LHCN-M2 (cell line): ENCODE measurements at regions not wholly inside any gene's neighbourhood (a gene's known extent, or its start where the extent isn't known, plus 50 kb on each side); places are given as distances from the start of the nearest gene placed in this dataset.

Experiments
- DNase-seq: peaks from one replicate; pipeline ENCODE4 v3.0.0-alpha.2; 2012; ENCODE audit warnings: low read depth

DNA sequence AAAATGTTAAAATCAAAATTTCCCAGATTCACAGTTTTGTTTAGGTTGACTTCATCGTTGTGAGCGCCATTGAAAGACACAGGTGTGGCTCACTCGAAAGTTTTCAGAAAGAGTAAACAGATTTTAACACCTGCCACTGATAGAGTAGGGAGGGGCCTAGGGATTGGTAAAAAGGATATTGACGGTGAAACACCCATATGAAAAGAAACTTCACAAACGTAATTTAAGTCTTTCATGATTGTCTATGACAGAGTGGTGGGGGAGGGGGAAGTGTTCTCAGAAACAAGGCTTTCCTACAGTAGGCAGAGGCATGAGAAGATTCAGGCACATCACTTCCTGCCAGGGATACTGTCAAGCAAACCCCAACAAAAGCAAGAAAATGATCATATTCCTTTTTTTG lies 101.4 kb downstream of the PERP start:
- no peak for DNase-seq

GRCh38 chr6:138007014-138007472 lies 100.2 kb downstream of the PERP start:
- peak; percentile 9 for DNase-seq

DNA sequence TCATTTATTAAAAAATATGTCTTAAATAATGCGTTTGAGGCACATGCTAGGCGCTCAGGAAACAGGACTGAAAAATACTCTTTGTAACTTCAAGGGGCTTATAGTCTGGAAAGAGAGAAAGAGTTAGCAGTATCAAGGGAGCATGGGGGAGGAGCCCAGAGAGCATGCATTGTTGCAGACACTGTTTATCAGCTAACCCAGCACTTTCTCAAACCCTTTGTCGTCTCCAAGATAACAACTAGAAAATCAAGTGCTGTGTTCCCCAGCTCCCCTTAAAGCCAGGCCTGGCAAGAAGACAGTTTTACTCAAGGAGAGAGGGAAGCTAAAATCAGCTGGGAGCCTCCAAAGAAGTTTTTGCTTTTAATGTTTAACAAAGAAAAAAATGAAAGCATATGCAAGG lies 98.4 kb downstream of the PERP start:
- DNase-seq = no peak

GRCh38 chr6:138011413-138011812 lies 95.8 kb downstream of the PERP start:
- DNase-seq = no peak

DNA sequence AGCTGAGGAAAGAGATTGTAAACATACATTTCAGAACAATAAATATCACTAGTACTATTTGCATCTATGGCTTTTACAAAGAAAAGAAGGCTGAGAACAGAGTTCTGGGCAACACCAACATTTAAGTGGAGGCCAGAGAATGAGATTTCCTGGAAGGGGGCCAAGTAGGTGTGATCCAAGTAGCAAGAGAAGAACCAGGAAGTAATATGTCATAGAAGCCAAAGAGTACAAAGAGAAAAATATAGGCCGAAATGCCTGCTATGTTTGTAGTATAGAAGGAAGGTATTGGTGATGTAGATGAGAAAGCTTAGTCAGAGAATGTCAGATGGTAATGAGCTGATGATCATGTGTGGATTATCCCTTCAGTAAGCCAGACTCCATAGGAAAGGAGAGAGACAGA lies 94.5 kb downstream of the PERP start:
- DNase-seq = no peak

DNA sequence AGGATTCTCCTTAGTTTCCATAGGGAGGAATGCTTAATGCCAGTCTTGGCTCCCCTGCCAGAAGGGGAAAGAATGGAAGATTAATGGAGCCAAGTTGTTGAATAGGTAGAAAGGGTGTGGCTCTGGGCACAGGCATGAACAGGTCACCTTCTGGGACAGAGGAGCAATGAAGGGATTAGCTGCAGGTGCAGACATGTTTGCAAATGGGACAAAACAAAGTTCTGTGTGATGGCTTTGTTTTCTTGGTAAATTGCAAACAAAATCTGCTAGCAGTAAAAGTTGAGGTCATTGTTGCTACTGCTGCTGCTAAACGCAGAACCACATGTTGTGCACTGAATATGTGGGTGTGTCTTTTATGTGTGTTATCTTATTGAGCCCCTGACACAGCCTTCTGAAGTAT lies 93.3 kb downstream of the PERP start:
- DNase-seq = no peak

DNA sequence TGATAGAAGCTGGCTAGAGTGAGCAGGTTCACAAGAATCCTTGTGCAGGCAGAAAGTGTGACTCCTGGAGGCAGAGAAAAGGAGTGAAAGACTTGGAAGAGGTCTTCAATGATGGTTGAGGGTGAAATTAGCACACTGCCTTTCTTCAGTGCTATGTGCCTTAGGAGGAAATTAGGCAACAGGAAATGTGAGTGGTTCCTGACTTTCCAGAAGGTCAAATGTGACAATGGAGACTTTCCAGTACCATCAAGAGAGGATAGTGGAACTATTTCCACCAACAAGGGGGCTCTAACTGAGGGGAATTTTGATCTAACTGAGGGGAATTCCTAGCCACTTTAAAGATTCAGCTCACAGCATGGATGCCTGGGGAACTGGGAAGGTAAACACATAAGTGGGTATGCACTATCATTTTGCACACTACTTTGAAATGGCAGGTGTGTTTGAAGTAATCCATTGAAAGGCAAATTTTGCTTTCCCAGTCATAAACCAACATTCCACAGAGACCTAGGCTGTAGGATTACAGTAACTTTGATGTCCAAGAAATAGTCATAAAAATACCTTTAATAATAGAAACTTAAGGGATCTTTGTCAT lies 90.0 kb downstream of the PERP start:
- no peak for DNase-seq

- DNase-seq = no peak
Measured at GRCh38 chr6:138018297-138018696, 88.9 kb downstream of the PERP start.

DNA sequence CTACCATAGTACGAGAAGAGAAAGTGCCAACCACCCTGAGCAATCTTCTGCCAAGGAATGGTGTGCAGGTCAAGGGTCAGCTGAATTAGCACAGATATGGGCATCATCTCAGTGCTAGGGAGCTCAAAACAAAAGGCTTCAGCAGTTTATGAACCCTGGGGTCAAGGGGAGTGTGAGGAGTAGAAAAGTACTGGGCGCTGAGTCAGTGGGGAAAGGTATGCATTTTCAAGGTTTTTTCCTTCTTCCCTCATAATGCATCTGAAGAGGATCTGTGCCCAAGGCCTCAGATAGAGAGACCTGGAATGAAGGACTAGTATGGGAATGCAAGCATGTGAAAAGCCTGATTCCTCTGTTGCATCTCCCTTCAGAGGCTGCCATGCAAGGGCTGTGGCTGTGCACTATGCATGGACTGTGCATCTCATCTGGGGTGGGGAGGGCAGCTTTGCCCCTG lies 81.7 kb downstream of the PERP start:
- no peak for DNase-seq

DNA sequence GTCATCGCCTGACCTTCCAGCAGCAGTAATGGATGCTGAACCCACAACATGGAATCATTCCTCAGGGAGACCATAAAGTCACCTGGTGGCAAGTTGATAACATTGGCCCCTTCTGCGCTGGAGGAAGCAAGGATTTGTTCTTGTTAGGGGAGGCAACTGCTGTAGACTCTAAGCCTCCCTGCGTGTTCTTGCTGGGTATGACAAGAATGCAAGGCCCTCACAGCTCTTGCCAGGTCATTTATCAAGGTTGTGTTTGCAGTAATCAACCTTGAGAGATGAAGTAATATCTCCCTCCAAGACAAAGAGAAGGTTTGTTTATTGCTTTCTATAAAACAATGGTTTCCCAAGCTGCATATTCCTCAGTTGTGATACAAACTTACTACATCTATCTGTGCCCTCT lies 80.9 kb downstream of the PERP start:
- DNase-seq = no peak

DNA sequence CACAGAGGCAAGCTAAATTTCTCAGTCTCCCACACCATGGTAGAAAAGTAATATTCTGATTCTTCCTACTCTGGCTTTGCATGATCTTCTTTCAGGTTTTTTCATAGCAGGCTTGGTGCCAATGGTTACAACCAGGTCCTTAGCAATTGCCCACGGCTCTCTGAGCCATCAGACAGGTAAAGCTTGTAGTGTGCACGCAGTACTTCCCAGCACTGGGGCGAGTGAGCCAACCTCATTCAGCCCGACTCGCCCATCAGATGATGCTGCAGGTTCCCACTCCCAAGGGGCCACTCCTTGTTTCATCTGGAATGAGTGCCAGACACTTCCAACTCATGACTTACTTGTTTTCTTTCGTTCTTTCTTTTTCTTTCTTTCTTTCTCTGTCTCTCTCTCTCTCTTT lies 78.3 kb downstream of the PERP start:
- no peak for DNase-seq

GRCh38 chr6:138030872-138031271 lies 76.3 kb downstream of the PERP start:
- DNase-seq = no peak

DNA sequence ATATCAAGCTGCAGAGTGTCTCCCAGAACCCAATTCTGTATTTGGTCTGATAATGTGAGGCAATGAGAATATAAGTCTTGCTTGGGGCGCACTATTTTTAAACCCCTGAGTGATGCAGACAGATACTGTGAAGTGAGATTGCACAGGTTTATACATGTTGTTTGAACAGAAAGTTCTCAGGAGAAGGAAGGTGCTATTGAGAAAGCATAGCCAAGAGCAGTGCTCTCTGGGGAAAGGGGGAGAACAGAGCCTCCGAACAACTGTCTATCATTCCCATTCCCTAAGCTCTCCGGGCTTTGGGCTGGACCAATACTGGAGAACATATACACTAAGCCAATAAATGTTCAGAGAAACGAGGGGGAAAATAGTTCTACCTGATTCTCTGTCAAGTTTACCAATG lies 75.8 kb downstream of the PERP start:
- no peak for DNase-seq

DNA sequence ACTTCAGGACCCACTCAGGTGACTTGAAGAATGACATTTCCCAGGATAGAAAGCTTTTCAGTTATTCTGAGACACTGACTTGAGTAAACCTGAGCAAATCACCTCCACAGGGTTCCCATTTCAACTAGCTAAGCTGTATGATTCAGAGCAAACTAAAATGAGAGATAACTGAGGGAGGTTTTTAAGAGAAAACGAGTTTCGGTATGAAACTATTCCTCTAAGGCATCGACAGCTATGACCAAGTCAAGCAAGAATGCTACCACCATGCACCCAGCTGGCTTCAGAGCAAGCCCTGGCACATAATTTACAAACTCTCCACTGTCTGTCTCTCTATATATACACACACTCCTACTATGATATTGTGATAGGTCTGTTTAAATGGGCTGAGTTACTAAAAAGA lies 75.4 kb downstream of the PERP start:
- DNase-seq = no peak

GRCh38 chr6:138032571-138032970 lies 74.6 kb downstream of the PERP start:
- no peak for DNase-seq

- no peak for DNase-seq
Measured at GRCh38 chr6:138034229-138034628, 73.0 kb downstream of the PERP start.

DNA sequence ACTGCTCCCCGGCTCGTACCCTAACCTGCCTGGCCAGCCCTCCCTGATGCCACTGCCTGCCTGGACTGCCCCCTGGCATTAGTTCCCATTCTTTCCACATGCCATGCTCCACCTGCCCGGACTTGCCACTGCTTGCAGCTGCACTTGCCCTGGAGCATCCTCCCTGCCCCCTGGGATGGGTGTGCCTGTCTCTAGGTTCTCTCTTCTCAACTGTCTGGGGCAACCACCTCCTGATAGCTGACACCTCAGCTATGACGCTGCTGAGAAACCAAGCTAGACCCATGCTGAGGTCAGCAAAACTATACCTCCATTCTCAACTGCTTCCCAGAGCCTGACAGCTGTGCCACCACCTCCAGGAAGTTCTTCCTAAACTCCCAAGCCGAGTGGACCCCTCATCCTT lies 72.1 kb downstream of the PERP start:
- no peak for DNase-seq

DNA sequence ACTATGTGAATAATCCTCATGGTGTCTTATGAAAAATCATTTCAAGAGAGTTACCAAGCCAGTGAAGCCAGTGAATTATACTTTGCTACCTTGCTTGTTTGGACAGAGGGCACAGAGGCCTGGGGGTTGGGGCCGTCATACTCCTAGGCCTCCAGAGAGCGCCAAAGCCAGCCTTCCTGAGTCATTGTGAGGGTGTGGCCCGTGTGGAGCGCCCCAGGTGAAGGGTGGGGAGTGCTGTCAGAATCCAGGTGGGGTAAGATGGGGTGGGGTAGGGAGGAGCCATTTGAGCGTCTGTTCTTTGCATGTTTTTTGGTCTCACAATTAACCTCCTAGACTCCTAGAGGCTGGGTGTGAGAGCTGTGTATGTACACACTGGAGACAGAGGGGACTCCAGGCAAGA lies 71.1 kb downstream of the PERP start:
- no peak for DNase-seq

DNA sequence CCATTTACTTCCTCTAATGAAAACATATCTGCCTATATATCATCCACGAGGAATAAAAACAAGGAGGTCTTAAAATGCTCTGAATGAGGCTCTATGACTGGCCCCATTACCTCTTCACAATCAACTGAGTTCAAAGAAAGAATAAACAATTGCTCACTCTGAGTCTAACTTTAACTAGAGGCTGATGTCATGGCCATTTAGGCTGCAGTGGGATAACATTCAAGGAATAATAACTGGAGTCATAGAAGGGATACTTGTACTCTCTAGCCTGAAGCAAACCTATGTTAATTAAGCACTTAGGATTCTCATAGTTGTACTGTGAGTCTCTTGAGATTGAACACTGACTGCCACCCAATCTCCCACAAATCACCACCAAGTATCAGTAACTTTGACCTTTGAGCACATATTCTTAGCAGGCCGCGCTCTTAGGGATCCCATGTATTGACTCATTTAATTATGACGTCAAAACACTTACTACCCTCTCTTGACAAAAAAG lies 70.2 kb downstream of the PERP start:
- DNase-seq = no peak

- DNase-seq = no peak
Measured at GRCh38 chr6:138038142-138038870, 68.9 kb downstream of the PERP start.
